GM18519 (cell line): ENCODE measurements at regions not wholly inside any gene's neighbourhood (a gene's known extent, or its start where the extent isn't known, plus 50 kb on each side); places are given as distances from the start of the nearest gene placed in this dataset.
"Not testable (repeated sequence)": the region's sequence is repeated elsewhere in the genome, so short reads cannot be mapped to it uniquely, and the experiment has no call there.

Source experiments
- ATAC-seq: cut with Tn5 transposase; IDR thresholded peaks from one replicate; pipeline ENCODE4 v1.9.1; 2021; ENCODE audit warnings: mild to moderate bottlenecking, moderate library complexity; ENCODE audit not compliant: unreplicated experiment, low FRiP score

DNA sequence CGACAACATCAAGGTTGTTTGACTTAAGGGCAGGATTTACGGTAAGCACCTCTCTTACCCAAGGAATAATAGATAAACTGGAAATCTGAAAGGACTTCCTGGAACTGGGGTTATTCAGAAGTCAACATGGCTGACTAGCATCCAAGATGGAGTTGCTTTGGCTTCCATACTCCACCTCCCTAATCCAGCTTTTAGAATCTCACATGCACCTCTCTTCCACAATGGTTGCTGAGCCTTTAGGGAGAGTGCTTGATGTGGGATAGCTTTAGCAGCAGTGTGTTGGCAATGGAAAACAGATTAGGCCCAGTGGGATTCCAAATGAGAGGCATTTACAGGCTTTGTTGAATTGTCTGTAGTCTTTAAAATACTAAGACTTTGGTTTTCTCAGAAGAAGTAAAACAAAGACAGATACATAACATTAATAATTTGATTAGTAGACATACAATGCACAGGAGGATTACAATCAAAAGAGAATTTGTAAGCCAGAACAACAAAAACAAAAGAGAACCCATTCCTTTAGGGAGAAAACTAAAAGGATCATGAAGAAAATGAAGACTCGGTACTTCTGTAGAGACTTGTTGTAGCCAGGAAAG lies 222.0 kb downstream of the HS3ST3B1 start:
- no peak for ATAC-seq

DNA sequence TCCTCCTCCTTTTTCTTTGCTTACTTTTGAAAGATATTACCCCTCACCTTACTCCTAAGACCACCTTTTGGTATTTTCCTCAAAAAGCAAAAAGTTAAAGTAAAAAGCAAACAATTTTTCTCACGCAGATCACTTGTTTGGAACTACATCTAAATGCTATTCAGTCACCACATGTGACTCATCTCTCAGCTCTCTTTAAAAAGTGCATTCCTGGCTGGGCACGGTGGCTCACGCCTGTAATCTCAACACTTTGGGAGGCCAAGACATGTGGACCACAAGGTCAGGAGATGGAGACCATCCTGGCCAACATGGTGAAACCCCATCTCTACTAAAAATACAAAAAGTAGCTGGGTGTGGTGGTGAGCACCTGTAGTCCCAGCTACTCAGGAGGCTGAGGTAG lies 218.0 kb downstream of the HS3ST3B1 start:
- ATAC-seq = not testable (repeated sequence)

DNA sequence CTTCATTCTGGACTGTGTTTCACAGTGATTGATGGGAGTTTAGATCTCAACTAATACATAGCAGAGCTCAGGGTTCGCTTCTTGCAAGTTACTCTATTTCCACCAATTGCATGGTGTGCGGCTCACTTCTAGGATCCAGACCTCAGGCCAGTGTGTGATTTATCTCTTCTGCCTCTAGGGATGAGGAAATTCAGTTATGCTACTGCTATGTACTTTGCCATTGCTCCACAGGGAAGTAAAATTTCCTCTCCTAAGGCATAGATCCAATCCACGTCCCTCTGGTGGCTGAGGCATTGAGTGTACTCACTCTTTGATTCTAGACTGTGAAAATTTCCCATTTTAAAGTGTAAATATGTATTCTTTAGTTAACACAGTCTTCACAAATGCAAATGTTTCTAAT lies 214.1 kb downstream of the HS3ST3B1 start:
- ATAC-seq = no peak

DNA sequence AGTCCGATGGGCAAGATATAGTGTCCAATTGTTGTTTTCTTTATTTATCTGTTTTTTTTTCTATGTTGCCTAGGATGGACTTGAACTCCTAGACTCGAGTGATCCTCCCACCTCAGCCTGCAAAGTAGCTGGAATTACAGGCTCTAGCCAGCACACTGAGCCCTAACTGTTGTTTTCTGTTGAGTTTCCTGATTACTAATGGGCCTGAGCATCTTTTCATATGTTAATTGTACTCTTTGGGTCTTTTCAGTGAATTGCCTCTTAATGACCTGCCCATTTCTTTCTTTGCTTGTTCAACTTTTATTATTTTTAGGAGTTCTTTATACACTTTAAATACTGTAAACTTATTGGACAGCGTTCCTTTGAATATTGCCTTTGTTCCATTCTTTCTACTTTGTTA lies 213.0 kb downstream of the HS3ST3B1 start:
- no peak for ATAC-seq

DNA sequence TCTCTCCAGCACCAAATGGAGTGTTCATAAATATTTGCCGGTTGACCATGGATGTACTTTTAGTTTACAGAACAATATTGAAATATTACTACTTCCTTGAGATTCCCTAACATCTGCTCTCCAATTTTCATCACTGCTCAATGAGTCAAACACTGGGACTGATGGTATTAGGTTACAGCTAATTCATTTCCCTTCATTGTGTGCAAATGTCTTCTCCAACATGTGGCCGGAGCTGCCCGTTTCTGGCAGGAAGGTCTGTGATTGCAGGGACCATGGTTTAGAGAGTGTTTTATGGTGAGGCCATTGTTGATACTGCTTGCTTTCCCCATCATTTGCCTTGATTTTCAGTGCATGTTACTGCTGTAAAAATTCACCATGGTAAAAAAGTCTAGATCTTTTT lies 209.3 kb downstream of the HS3ST3B1 start:
- no peak for ATAC-seq

DNA sequence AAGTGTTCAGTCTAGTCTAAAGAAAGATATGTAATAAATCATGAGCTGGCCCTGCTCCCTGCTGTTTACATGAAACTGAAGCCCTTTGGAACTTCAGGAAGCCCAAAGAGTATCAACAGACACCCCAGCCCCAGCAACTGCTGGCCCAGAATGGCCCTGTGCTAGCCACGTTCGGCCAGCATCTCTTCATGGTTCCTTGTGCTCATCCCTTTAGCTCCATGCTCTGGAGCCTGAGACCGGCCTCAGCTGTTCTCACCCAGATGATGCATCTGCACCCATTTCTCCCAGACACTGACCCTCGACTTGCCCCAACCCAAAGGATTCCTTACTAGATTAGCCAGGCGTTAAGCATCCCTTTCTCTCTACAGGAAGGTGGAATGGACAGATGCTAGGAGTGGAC lies 207.3 kb downstream of the HS3ST3B1 start:
- ATAC-seq = no peak

DNA sequence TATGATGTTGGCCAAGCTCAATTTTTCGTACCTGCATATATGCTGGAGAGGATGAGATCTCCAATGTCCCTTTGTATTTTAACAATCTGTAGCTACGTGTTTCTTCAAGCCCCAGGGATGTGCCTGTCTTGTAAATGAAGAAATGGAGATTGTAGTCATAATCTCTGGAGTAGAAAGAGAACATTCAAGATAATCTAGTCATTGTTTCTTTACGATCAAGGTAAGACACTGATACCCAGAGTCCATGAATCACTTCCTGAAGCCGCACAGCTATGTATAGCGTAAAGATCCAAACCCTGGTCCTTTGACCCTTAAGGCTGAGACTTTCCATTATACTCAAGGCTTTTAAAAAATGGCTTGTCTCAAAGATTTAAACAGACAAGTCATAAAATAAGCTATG lies 205.5 kb downstream of the HS3ST3B1 start:
- no peak for ATAC-seq

DNA sequence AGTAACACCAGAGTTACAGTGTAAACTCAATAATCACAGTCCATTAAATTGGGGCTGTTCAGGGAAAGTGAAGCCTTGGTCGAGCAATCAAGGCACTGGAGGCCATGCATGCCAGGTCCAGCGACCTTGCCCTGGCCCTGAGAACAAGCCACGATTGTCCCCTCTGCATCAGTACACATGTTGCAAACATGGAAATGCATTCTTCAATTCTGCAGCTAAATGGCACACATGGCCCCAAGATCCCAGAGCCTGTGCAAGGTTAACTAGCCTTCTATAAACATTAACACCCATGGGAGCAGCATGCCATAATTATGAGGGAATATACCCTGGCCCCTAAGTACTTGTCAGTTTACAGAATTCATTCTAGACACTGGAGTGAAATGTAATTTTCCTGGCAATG lies 204.7 kb downstream of the HS3ST3B1 start:
- ATAC-seq = no peak

DNA sequence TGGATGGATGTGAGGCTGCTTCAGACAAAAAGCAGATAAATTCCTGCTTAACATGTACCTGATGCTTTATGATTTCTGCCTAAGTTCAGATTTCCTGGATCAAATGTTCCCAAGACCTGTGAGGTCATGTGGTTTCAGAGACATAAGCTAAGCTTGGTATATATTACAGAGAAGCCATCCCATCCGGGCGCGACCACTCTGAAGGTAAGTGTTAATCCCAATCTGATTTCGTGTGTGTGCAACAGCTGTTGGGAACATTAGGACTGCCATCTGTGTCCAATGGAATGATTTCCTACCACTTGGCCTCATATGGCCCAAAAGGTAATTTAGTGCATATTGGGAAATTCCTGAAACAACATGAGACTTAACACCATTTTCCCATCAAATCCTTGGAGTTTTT lies 199.1 kb downstream of the HS3ST3B1 start:
- ATAC-seq = no peak

DNA sequence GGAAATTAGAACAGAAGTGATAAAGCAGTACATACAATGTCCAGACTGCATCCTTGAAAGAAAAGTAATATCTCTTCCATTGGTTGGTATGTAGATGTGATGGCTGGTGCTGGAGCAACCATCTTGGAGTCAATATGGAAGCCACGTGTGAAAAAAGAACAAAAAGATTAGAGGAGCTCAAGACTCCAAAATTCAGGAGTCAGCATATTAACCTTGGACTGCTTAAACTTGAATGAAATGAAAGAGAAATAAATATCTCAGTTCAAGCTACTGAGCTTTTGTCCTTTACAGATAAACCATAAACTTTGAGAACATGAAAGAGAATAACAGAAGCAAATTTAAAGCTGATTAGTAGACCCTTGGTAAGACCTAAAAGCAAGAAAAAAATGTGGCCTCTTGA lies 197.9 kb downstream of the HS3ST3B1 start:
- ATAC-seq = no peak

DNA sequence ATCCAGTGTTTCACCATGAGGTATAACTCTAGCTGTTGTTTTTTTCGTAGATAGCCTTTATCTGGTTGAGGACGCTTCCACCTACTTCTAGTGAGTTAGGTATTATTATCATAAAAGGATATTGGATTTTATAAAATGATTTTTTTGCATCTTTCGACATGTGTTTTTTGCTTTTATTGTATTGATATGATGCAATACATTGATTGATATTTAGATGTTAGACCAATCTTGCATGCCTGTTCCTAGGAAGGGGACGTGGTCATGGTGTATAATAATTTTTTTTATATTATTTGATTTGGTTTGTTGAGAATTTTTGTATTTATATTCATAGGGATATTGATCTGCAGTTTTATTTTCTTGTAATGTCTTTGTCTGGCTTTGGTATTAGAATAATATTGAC lies 193.3 kb downstream of the HS3ST3B1 start:
- no peak for ATAC-seq

DNA sequence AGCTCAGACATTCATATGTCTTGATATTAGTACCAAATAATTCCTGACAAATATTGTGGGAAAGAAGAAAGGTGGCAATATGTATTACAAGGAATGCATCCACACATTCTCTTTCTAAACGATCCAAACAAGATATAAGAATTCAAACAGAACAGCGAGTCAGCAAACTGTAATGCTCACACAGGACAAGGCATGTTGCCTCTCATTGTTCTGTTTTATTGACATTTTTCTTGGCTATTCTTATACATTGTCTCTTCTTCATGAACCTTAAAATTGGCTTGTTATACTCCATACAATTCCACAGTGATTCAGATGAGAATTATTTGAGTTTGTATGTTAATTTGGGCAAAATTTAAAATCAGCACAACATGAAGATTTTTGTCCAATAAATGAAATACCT lies 189.1 kb downstream of the HS3ST3B1 start:
- ATAC-seq = no peak

DNA sequence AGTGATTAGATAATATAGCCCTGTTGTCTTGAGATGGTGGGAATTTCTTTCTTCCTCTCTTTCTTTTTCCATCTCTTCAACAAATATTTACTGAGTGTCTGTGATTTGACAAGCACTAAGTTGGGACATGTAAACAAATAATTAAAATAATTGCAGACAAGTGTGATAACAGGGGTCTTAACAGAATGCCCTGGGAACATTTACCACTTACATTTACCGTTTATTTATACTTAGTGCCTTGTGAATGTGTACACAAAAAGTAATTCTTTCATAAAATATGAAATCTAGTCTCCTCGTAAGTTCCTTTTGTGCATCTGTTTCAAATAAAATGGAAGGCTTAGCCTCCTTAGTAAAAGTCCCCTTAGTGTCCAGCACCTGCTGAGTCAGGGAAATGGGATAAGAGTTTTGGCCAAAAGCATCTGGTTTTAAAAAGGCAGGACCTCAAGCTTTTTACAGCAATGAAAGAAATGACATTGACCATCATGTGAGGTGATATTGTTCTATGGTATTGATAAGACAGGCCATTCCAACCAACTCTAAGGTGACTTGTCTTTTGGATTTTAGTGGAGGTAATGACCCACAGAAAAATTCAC lies 188.2 kb downstream of the HS3ST3B1 start:
- no peak for ATAC-seq

DNA sequence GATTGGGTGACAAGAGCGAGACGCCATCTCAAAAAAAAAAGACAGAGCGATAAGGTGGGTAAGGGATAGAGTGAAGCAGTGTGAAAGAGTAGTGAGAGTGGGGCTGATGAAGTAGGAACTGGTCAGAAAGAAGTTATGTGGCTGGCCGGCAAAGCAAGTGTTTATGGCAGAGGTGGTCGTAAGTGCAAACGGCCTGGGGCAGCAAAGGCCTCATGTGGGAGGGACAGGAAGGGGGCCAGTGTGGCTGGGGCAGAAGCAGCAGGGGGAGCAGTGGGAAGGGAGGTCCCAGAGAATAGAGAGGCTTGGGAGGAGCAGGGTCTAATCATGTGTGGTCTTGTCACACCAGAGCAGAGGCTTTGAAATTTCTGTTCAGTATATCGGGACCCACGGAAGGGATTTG lies 186.2 kb downstream of the HS3ST3B1 start:
- no peak for ATAC-seq

DNA sequence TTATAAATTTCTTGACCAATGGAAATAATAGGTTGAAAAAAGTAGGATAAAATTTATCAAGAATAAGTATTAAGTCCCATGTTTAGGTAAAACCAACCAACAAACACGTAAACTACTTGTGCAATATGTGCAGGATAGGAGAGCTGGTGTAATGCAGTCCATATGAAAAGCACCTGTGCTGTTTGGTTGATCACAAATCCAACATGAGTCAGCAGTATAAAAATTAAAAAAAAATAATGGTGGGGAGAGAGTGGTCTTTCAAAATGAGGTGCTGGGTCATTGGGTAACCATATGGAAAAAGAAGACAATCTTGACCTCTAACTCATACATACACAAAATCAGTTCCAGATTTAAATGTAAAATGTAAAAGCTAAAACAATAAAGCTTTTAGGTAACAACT lies 181.8 kb downstream of the HS3ST3B1 start:
- no peak for ATAC-seq

DNA sequence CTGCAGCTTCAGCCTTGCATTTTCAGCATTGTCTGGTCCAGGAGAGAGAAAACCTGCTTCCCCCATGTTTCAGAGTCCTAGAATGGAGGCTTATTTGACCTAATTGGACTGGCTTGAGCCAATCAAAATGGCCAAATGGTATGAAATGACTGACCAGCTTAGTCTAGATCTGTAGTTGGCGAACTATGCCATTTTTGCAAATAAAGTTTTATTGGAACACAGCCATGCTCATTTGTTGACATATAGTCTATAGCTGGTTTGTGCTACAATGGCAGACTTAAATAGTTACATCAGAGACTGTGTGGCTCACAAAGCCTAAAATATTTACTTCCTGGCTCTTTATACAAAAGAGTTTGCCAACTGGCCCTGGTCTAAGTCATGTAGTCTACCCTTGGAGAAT lies 180.8 kb downstream of the HS3ST3B1 start:
- ATAC-seq = no peak

DNA sequence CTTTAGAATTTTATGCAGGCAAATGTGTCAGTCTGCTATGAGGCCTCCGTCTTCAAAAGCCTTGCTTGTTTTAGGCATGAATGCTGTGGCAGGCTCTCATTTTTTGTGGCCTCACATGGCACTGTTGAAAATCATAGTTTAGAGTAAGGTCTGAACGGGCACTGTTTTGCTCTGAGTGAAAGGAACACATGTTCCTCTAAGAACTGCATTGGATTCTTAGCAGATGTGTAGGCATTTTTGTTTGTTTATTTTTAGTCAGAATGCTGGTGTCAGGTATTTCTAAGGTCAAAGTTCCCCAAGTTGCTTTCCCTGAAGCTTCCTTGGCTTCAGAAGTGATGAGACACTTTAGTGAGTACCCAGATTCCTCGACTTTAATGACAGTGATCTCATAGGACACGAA lies 173.7 kb downstream of the HS3ST3B1 start:
- ATAC-seq = no peak

DNA sequence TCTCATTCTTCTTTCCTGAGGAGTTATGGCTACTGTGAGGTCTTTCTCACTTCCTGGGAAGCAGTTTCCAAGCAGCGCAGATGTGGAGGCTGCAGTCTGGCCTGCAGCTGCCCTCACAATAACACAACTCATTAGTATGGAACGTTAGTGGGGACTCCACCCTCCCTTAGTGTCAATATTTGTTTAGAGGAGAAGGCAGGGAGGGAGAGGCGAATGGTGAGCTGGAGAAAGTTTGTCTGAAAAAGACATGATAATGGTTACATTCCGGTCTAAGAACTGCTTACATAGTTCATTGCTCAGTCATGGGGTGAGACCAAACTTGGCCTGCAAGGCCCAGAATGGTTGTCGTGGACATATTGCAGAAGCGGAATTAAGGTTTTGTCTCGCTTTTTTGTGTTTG lies 170.2 kb downstream of the HS3ST3B1 start:
- no peak for ATAC-seq

DNA sequence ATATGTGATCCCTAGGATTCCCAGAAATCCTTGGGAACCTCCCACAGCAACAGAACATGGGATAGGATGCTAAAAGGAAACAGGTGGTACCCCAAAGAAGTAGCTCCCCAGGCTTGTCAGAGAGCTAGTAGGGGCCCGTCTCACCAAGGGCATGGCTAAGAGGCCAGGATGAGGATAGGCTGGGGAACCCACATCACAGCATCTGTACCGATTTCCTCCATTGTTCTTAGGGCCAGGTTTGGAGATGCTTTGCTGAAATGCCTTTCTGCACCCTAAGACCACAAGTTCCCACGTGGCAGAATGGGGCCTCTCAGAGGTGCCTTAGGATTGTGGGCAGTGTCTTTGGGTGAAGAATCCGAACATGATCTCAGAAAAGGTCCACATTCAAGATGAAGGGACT lies 169.5 kb downstream of the HS3ST3B1 start:
- no peak for ATAC-seq

DNA sequence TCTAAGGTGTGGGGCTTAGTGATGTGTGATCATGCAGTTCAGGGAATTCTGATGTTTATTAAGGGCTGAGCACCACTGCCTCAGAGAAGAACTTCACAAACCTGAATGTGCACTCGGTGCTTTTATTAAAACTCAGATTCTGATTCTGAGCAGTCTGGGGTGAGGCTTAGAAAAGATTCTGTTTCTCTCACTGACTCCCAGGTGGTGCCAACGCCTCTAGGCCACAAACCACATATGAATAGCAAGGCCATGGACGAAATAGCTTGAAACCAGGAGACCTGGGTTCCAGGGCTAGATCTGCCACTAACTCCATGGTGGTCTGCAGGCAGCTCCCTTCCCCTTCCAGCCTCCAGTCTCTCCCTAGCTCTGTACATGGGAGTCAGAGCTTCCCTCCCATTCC lies 169.1 kb downstream of the HS3ST3B1 start:
- ATAC-seq = no peak

DNA sequence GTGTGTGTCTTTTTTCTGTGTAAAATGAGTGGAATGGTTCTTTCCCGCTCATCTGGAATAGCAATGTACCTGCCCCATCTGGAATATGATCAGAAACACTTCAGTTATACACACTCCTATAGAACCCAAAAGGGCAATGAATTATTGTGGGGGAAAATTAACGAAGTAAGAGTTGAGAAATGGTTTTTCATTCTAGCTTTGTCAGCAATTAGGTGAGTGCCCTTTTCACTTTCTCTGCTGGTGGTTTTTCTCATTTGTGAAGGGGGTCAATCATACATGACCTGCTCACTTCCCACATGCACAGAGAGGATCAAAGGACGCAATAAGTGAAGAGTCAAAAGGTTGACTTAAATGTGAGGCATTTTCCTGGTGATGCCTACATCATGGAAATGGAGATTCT lies 168.0 kb downstream of the HS3ST3B1 start:
- ATAC-seq = no peak

DNA sequence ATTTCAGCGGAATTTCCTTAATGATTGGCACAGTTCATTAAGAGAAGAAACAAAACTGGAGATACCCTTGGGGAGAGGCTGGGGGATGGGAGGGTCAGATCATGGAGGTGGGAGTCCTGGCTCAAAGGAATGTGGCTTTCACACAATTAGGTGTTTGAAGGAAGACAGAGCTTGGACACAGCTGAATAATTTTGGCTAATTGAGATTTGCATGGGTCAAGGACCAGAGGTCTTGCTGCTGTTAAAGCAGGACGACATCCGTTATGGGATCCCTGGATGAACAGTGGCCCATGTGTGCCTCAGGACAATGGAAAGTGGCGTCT lies 160.3 kb downstream of the HS3ST3B1 start:
- no peak for ATAC-seq
